Hematopoietic multipotent progenitor cell treated with erythropoietin and hydrocortisone succinate and interleukin-3 and kit ligand, for 17 days (in vitro differentiated cells): ENCODE measurements at regions not wholly inside any gene's neighbourhood (a gene's known extent, or its start where the extent isn't known, plus 50 kb on each side); places are given as distances from the start of the nearest gene placed in this dataset.
"Not testable (repeated sequence)": the region's sequence is repeated elsewhere in the genome, so short reads cannot be mapped to it uniquely, and the experiment has no call there.

Source experiments
- DNase-seq: peaks from one replicate; pipeline ENCODE4 v3.0.0-alpha.2; 2015; ENCODE audit warnings: low spot score

GRCh38 chr7:94109556-94109955 lies 105.4 kb upstream of the BET1 start:
- DNase-seq: no peak

- no peak for DNase-seq
Observed at GRCh38 chr7:94111009-94111408, 106.9 kb upstream of the BET1 start.

GRCh38 chr7:94115316-94115715 lies 111.2 kb upstream of the BET1 start:
- no peak for DNase-seq

GRCh38 chr7:94123136-94123535 lies 119.0 kb upstream of the BET1 start:
- DNase-seq: no peak

GRCh38 chr7:94127026-94127425 lies 122.9 kb upstream of the BET1 start:
- DNase-seq: no peak

GRCh38 chr7:94128072-94128471 lies 123.9 kb upstream of the BET1 start:
- DNase-seq: no peak

GRCh38 chr7:94129443-94130140 lies 125.4 kb upstream of the BET1 start:
- DNase-seq: no peak

GRCh38 chr7:94130716-94131115 lies 126.6 kb upstream of the BET1 start:
- no peak for DNase-seq

- DNase-seq: no peak
Observed at GRCh38 chr7:94133460-94133859, 129.3 kb upstream of the BET1 start.

- no peak for DNase-seq
Observed at GRCh38 chr7:94135180-94135579, 131.0 kb upstream of the BET1 start.

- DNase-seq: no peak
Observed at GRCh38 chr7:94142281-94142680, 138.1 kb upstream of the BET1 start.

- DNase-seq: no peak
Observed at GRCh38 chr7:94145602-94146001, 141.4 kb upstream of the BET1 start.

GRCh38 chr7:94146408-94146807 lies 142.3 kb upstream of the BET1 start:
- DNase-seq: no peak

GRCh38 chr7:94149789-94150545 lies 145.8 kb upstream of the BET1 start:
- DNase-seq: no peak

GRCh38 chr7:94154182-94154581 lies 150.0 kb upstream of the BET1 start:
- no peak for DNase-seq

- DNase-seq: no peak
Observed at GRCh38 chr7:94154858-94155257, 150.7 kb upstream of the BET1 start.

- not testable (repeated sequence) for DNase-seq
Observed at GRCh38 chr7:94157659-94158306, 153.6 kb upstream of the BET1 start.

GRCh38 chr7:94160719-94161435 lies 156.7 kb upstream of the BET1 start:
- no peak for DNase-seq

- no peak for DNase-seq
Observed at GRCh38 chr7:94161476-94161875, 157.3 kb upstream of the BET1 start.

GRCh38 chr7:94169682-94170081 lies 165.5 kb upstream of the BET1 start:
- DNase-seq: no peak

GRCh38 chr7:94170836-94171235 lies 166.7 kb upstream of the BET1 start:
- DNase-seq: no peak

- no peak for DNase-seq
Observed at GRCh38 chr7:94173436-94173835, 169.3 kb upstream of the BET1 start.

- DNase-seq: no peak
Observed at GRCh38 chr7:94174375-94174774, 170.2 kb upstream of the BET1 start.
